ENCODE measurements at regions not wholly inside any gene's neighbourhood (a gene's known extent, or its start where the extent isn't known, plus 50 kb on each side); places are given as distances from the start of the nearest gene placed in this dataset.

DNA sequence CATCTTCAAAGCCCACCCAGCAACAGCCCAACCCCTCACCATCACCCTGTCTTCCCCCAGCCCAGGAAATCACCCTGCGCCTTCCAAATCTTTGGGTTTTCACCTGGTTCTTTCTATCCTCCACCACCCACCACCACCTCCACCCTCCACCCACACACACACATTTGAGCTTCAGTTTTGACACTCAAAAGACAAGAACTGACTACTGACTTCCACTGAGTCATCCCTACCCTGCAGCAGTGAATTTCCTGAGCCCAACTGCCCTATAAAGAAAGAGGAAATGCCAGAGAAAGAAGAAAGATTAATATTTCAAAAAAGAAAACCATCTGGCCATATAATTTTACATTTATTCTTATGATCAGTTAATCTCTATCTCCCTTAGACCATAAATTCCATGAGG, 137.5 kb downstream of the CHST1 start:
- no peak for TF ChIP-seq CTCF (IDR thresholded peaks at IDR 0.05)
- no peak for TF ChIP-seq POLR2A (IDR thresholded peaks at IDR 0.05)
